ENCODE measurements at regions not wholly inside any gene's neighbourhood (a gene's known extent, or its start where the extent isn't known, plus 50 kb on each side); places are given as distances from the start of the nearest gene placed in this dataset.

DNA sequence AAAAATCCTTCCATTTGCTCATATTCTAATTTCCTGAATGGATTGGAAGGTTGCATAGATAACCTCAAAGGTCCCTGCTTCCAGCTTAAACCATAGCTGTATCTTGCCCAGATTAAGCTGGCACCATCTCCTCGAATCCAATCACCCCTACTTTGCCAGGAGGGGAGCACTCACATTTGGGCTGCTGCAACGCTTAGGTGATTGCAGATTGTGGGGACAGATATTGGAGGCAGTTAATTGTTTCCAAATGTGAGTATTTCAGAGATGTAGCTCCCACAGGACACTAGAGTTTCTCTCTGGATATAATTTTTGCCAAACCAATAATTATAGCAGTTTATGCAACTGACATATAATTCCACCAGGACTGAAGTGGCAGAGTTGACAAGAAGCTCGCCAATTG lies 53.5 kb upstream of the ACSL1 start:
- DNase-seq (ENCODE audit: low spot score): no peak

DNA sequence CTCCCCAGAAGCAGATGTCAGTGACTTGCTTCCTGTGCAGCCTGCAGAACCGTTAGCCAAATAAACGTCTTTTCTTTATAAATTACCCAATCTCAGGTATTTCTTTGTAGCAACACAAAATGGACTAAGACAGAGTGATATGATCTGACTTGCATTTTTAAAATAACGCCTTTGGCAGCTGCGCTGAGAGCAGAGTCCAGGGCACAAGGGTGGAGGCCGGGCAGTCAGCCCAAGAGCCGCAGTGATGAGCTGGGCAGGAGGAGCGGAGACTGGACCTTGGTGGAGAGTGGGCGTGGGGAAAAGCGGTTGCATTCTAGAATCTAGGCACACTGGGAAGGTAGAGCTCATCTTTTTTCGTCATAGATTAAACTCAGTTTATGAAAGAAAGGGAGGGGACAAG lies 56.5 kb upstream of the ACSL1 start:
- no peak for DNase-seq (ENCODE audit: low spot score)

DNA sequence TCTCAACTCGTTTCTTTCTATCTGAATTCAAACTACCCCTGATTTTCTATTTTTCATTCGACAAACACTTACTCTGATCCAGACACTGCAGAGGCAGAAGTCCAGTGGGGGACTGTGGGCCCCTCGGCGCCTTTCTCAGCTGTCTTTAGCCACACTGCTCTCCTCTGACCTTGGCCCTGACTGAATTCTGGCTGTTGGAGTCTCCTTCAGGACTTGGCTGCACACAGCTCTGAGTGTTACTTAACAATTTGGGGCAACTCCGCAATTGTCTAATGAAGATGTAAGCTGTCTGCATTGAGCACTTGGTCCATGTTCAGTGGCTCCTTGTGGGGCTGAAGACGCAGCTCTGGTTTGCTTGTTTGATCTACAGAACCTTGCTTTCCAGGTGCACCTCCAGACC lies 57.3 kb upstream of the ACSL1 start:
- no peak for DNase-seq (ENCODE audit: low spot score)

DNA sequence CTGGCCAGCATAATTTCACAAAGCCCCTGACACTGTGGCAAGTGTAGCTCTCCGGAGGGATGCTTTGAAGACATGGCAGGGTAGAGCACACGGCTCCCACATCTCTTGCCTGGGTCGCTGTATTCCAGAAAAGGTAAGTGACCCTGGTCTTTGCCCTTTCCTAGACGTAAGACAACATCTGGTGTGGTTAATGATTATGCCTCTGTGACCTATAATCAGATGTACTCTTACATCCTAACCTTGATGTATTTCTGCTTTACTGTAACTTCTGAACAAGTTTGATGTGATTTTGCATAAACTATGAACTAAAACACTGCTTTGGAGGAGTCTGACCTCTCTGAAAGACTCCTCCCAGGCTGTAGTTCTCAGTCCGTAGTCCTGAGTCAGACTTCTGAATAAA lies 59.1 kb upstream of the ACSL1 start:
- no peak for DNase-seq (ENCODE audit: low spot score)

DNA sequence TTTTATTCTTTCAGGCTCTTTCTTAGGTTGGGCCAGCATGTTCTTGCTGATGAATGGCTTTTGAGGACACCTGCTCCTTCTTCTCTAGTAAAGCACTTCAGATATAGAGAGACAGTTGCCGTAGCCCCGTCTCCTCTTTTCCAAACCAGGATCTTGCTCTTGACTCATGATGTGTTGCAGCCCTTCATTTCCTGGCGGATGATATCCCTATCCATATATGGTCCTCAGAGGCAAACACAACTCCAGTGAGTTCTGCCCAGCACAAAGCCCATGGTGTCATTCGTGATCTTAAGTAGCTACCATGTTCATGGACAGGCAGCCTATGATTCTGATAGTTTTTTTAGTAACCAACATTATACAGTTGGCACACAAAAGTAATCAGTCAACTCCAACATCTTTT lies 59.8 kb upstream of the ACSL1 start:
- DNase-seq (ENCODE audit: low spot score): no peak

DNA sequence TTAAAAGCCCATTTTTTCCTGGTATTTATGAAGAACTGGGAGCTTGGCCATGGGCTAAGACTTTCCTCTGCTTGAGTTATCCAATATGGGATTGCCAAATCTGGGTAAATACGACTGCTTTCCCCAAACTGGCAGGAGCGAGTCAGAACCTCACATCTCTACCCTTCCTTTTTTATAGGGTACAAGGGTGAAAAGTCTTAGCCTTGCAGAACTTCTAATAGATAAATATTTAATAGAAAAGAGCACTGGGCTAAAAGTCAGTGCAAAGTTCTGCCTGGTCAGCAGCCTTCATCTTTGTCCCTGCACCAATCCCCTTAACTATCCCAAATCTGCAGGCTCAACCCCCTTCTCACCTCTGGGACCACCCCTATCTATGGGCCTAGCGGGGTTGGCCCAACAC lies 61.6 kb upstream of the ACSL1 start:
- DNase-seq (ENCODE audit: low spot score): no peak

DNA sequence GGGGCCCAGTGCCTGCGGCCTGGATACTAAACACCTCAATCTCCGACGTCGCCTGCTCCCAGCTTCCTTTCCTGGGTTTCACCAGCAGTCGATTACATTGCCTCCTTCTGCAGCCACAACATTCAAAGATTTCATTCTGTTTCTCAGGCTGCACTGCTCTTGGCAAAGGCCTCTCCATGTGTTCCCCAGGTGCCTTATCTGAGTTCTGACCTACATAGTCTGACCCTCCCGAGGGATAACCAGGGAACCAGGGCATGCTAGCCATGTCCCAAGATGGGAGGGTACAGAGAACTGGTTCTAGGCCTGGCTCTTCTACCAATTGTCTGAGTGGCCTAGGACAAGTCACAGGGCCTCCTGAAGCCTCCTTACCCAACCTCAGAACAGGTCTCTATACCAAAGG lies 62.2 kb upstream of the ACSL1 start:
- DNase-seq (ENCODE audit: low spot score): no peak

DNA sequence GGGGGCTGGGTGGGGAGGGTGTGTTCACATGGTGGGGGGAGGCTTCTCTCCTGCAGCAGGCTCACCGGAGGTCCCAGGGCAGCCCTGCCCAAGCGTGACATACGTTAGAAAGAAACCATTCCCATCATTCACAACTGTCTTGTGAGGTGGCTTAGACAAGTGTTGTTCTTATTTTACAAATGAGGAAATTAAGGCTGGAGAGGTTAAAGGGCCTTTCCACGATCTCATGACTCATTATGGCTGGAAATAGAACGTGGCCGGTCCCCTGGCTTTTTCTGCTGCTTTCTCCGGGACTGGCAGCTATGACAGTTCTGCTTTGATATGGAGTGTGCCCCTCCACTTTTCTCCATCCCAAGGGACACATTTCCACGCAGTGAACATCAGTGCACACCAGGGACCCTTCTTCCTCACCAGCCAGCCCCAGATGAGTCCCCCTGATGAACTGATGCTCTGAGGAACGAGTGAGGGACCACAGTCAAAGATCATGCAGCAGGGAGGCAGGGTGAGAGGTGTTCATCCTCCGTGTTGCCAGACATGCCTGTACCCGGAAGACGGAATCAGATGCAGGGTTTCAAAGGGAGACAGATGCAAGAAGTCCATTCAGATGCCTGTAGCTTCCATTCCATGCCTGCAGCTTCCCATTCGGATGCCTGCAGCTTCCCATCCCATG lies 64.0 kb upstream of the ACSL1 start:
- no peak for DNase-seq (ENCODE audit: low spot score)

DNA sequence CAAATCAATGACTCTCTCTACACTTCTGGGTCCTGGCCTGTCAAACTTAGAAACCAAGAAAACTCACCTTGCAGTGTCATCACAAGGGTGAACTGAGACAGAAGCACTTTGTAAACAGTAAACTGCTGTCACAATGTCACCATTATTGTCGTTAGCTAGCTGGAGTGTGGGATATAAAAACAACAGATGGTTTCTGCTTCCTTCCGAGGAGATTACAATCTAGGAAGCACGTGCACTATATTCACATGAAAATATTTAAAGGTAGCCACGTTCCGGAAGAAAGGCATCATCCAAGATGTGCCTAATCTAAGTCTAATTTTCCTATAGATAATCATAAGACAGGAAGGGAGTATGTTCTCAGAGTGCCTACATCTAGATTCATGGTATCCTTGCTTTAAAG lies 64.7 kb upstream of the ACSL1 start:
- DNase-seq (ENCODE audit: low spot score): no peak

DNA sequence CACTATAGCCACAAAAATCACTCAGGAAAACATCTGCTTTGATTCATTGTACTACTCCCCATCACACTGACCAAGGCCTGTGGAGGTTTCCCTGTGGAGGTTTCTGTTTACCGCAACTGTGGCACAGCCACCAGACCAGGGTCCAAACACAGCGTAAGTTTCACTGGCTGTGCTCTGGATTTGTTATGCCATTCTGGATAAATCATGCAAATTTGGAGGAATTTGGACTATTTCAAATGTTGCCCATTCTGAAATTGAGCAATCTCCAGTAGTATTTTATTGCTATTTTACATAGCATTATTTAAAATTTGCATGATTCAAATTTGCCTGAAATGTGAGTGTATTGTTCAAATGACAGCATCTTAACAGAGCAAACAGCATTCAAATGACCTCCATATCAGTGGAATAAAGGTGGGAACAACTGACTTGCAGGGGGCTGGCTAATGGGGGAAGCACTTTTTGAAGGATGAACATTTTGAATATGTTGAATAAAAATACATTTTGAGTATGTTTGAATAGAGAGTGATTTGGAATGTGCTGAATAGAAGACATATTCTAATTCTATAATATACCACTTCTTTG lies 66.1 kb upstream of the ACSL1 start:
- DNase-seq (ENCODE audit: low spot score): no peak

DNA sequence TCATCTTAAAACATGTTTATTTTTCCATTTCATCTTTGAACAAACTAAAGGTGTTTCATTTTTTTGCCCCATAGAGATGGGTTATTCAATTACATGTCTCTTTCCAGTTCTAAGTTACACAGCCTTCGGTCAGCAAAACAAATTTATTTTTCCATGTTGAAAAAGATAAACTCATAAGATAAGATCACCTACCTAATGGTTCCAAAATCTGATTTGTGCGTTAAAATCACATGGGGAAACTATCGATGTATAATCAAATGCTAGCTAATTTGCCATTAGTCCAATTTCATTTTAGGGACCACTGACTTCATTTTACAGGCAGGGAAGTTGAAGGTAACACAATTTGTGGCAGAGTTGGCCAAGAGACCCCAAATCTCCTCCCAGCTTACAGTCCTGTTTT lies 67.2 kb upstream of the ACSL1 start:
- no peak for DNase-seq (ENCODE audit: low spot score)

DNA sequence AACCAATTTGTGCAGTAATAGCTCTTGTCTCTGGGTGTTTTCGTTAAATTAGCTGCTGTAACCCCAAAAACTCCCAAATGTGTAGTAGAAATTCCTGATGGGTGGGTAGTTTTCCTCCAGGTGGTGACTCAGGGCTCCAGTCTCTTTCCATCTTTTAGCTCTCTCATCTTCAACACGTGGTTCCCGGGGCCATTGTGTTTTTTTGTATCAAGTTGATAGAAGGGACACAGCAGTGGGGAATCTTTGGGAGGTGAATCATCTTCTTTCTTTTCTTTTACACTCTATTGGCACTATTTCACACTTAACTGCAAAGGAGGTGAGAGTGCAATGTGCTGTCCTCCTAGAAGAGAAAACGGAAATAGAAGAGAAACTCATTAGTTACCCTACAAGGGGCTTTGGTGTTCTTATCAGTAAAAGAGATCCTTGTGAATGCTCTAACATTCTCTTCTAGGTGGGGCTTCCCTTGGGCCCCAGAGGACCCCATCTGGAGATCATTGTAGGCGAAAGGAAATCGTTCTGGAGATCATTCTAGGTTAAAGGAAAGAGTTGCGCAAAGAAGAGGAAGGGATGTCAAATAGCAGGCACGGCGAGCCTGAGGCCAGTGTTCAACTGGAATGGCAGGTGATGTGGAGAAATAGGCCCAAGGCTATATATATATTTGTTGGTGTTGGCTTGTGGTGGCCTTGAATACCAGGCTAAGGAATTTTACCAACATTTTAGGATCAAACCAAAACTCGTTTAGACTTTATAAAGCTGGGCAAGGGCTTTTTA lies 68.2 kb upstream of the ACSL1 start:
- DNase-seq (ENCODE audit: low spot score): no peak

DNA sequence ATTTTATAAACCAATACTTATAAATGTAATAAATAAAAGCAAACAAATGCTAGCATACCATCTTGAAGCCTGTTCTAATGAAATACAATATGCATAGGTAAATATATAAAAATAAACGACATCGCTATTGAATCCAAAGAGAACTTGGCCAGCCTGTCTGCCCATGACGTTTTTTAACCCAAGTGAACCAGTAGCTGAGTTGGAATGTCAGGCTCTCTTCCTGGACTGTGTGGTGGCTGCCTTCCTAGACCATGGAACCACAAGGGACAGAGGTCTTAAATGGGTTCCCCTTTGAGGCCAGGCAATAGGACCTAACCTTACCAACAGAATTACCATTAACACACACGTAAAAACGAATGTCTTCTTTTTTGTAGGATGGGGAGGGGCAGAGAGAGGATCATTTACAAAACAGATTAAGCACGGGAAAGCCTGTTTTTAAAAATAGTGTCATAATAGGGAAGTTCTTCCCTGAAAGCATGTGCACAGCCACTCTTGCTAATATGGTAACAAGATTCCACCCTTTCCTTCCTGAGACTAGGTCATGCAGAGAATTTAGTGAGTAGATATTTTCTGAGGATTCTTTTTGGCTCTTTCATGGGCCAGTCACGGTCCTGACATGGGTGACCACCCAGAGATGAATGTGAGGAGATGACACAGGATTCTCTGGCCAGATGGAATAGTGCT lies 69.4 kb upstream of the ACSL1 start:
- no peak for DNase-seq (ENCODE audit: low spot score)

DNA sequence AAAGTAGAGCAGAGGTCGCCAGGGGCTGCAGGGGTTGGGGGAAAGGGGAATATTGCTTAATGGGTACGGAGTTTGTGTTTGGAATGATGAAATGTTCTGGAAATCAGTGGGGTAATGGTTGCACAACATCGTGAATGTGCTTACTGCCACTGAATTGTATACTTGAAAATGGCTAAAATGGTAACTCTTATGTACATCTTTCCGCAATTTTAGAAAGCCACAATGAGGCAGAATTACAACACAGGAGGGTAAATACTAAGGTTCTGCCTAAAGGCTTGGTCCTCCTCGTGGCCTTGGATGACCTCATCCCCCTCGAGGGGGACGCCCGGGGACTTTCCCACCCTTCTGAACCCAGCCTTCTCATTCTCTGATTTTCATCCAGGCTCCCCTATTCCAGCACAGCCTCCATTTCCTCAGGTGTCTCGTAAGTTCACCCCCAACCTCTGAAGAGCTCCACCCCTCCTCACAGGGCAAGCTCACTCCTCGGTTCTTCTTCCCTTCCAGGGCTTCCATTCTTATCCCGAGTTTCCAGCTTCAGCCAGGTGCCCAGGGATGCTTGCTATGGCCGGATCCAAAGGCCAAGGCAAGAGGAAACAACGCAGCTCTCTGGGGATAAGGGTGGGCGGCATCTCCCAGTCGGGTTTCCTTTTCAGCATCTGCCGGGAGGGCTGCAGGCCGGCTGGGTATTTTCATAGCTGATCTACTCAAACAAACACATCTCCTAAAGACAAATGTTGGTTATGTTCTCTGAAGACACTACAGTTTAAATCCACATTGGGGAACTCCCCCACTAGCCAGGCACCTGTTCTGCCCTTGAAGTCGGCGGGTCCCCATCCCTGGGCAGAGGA lies 71.3 kb upstream of the ACSL1 start:
- no peak for DNase-seq (ENCODE audit: low spot score)

DNA sequence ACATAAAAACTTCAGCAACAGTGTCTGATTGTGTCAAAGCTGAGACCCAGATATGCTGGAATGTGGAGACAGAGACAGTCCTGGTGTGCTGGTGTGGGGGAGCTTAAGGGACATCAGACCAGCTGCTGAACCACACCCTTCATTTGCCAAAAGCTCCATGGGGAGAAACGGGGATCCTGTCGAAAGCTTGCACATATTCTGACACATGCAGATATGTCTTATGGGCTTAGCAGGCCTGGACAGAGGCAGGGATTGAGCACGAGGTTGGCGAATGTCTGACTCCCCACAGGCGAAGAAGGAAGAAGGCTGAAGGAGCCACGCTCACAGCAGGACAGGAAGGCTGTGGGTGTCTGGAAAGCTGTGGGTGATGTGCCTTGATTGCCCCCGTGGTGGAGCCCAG lies 72.1 kb upstream of the ACSL1 start:
- DNase-seq (ENCODE audit: low spot score): no peak

DNA sequence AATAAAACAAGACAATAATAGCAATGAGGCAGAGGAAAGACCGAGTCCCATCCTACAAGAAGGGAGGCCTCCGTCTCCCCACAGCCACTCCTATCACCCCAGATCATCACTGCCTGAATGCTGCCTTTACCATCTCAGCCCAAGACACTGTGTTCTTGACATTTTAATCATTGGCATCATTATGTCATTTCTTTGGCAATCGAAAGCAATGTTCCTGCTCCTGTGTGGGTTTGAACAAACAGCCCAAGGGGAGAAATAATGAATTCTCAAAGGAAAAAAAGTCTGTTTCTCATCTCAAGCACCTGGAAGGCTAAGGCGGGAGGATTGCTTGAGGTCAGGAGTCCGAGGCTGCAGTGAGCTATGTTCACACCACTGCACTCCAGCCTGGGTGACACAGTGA lies 73.0 kb upstream of the ACSL1 start:
- no peak for DNase-seq (ENCODE audit: low spot score)

DNA sequence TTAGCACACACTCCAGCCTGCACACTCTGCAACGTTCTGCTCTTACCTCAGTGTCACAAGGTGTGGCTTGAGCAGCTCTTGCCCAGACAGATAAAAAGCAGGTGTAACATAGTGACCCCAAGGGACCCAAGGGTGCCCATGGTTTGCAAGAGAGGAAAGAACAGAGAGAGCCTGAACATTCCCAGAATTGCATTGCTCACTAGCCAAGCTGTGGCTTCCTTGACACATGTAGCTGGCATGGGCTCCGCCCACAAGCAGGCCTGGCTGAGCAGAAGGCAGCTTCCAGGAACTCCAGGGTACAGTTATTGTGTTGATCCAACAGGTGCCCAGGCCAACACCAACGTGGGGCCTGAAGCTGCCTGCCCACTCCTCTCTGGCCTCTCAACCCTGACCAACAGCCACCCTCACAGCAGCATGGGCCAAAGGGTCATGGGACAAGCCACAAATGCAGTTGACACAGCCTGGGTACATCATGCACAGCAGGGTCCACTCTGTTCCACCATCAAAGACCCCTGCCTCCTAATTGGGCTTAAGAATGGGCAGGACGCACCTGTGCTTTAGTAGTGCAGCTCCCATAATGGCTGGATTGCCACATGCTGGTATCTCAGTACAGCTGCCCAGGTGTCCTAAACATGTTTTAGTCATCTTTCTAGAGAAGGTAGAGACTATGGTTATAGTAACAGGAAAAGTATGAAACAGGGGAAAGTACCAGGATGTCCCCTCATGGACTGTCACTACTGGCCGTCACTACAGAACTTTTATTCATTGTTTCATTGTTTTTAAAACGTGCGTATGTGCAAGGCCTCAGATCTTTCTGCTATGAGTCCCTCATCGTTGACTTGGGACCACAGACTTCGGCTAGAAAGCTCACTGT lies 73.7 kb upstream of the ACSL1 start:
- DNase-seq (ENCODE audit: low spot score): no peak

DNA sequence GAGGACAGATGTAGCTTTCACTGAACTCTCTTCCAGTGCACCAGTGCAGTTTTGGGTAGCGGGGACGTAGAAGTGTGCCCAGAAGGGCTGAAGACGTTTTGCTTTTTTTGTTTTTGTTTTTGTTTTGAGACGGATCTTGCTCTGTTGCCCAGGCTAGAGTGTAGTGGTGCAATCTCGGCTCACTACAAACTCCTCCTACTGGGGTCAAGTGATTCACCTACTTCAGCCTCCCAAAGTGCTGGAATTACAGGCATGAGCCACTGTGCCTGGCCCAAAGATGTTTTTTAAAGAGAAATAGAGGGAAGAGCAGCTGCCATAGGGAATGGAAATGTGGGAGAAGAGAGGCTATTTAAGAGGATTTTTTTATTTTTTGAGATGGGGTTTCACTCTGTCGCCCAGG lies 74.4 kb upstream of the ACSL1 start:
- no peak for DNase-seq (ENCODE audit: low spot score)

DNA sequence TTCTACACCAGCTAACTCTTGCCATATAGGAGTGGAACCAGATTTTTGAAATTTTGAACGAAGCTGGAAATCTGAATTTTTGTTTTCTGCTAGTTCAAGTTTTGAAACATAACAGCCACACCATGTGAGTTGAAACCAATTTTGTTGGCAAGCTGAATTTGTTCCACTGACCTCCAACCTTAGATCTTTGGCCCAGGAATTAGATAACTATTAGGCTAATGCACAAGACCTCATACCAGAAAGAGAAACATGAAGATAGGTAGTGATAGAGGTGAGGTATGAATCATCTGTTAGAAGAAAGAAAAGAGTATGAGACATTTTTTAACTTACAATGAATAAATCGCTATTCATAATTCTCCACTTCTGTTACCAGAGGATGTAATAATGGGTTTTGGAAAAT lies 76.8 kb upstream of the ACSL1 start:
- no peak for DNase-seq (ENCODE audit: low spot score)

DNA sequence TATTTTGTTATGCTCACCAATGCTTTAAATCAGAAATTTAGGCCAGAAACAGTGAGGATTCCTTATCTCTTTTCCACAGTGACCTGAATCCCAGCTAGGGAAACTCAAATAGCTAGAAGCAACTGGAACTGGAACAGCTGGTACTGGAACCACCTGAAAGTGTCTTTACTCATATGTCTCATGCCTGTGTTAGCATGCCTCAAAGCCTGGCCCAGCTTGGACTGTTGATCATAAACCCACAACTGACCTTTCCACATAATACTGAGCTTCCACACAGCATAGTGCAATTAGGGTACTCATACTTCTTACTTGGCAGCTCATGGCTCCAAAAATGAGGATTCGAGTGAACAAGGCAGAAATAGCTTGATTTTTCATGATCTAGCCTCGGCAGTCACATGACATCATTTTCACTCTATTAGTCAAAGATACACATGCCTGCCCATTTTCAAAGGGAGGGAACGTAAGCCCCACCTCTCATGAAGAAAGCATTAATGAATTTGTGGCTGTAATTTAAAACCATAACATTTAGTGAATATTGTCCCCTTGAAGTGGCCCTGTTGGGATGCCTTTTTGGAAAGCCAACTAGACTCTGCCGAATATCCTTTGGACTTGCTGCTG lies 80.8 kb upstream of the ACSL1 start:
- DNase-seq (ENCODE audit: low spot score): no peak

DNA sequence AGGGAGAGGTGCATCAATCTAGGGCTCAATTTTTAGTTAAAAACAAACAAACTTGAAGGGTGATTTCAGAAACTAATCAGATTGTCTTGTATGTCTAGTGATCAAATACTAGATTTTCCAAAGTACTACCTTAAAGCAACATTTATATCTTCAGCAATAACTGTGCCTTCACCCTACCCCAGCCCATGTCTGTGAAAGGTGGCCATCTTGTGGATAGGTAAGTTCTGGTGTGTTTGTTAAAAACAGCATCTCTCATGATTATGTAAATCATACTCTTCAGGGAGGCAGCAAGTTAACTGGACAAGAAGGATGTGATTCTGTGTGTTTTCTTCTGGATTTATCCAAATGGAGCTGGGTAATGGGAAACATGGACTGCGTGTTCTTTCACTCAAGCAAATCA lies 81.4 kb upstream of the ACSL1 start:
- DNase-seq (ENCODE audit: low spot score): no peak
